Left lung (tissue), 4 donors: ENCODE measurements at regions not wholly inside any gene's neighbourhood (a gene's known extent, or its start where the extent isn't known, plus 50 kb on each side); places are given as distances from the start of the nearest gene placed in this dataset.

Experiments used
- ATAC-seq: fragments of 200-7000 bp; cut with Tn5 transposase; one replicate; pipeline ENCODE4 v1.9.1; 2020; ENCODE audit warnings: moderate library complexity
- DNase-seq, 4 donors: peaks; one replicate each; pipeline ENCODE4 v3.0.0-alpha.2; 2013 to 2020
- H3K27ac ChIP-seq, 2 donors: fragments of 200-600 bp; sonication (generic) in 1 of 2; one replicate each; pipeline versions ENCODE4 v1.5.0 to v1.8.0; 2020 to 2021
- H3K27me3 ChIP-seq, 2 donors: fragments of 200-600 bp; sonication (generic) in 1 of 2; one replicate each; pipeline versions ENCODE4 v1.5.0 to v1.8.0; 2020 to 2021
- H3K36me3 ChIP-seq, 2 donors: fragments of 200-600 bp; sonication (generic) in 1 of 2; one replicate each; pipeline versions ENCODE4 v1.5.0 to v1.8.0; 2020 to 2021
- H3K4me1 ChIP-seq, 2 donors: fragments of 200-600 bp; one replicate each; pipeline ENCODE4 v1.8.0; 2021
- H3K4me3 ChIP-seq, 2 donors: fragments of 200-600 bp; sonication (generic) in 1 of 2; one replicate each; pipeline versions ENCODE4 v1.5.0 to v1.8.0; 2020 to 2021; ENCODE audit warnings: mild to moderate bottlenecking in 1 of 2
- H3K9me3 ChIP-seq, 2 donors: fragments of 200-600 bp; sonication (generic) in 1 of 2; one replicate each; pipeline versions ENCODE4 v1.5.0 to v1.8.0; 2020 to 2021
- CTCF ChIP-seq, 2 donors: fragments of 200-600 bp; sonication (generic) in 1 of 2; IDR thresholded peaks; one replicate each; pipeline versions ENCODE4 v1.5.0 to v1.8.0; 2021; ENCODE audit warnings: antibody characterized with exemption in 2 of 2
- intact Hi-C, 2 donors: fragments of 100-400 bp; cut with DNase I; formaldehyde crosslinking; loops; one replicate each; pipeline versions ENCODE4 v1.11.2 to v1.14.2; 2022
- donor health status: DM: no; HTN: yes; CAD: no.
- donor health status: DM: no; HTN: no; CAD: no.

GRCh38 chr3:74036568-74036967 is 411.8 kb upstream of the PDZRN3 start:
- Histone ChIP-seq H3K27me3 (no peaks in the 10 kb centered on the region), H3K9me3 (no peaks in the 10 kb centered on the region), H3K27ac (no peak overlapping the region), H3K4me1 (no peaks in the 10 kb centered on the region), H3K36me3 (no peaks in the 10 kb centered on the region), H3K4me3 (no peak overlapping the region)
- ATAC-seq (no peak), DNase-seq (no peak)
- intact Hi-C loops, result no loop called here
- TF ChIP-seq CTCF (IDR thresholded peaks at IDR 0.05), result no peak

GRCh38 chr3:74036102-74036501 is 411.4 kb upstream of the PDZRN3 start:
- no peak overlapping the region for H3K4me3 ChIP-seq
- ATAC-seq (no peak), DNase-seq (no peak)
- H3K9me3 ChIP-seq, result no peaks in the 10 kb centered on the region
- intact Hi-C loops, result no loop called here
- H3K4me1 ChIP-seq, result no peaks in the 10 kb centered on the region
- no peaks in the 10 kb centered on the region for H3K27me3 ChIP-seq
- no peaks in the 10 kb centered on the region for H3K36me3 ChIP-seq
- TF ChIP-seq CTCF (IDR thresholded peaks at IDR 0.05), result no peak
- no peak overlapping the region for H3K27ac ChIP-seq

DNA sequence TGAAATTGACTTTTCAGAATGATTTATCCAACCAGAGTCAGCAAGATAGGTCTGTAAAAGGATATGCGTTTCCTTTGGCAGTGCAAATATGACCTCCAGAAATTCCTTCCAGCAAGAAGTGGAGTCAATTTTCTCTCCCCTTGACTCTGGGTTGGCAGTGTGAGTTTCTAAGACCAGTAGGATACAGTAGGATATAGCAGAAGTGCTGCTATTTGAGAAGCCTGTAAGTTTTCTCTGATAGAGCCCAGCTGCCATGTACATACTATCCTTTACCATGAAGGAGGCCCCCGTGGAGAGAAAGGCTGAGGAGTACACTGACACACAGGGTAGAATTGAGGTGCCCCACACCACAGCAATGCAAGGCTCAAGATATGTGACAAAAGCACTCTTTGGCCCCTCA is 409.1 kb upstream of the PDZRN3 start:
- ATAC-seq (no peak), DNase-seq (no peak)
- H3K27ac ChIP-seq, result no peak overlapping the region
- H3K9me3 ChIP-seq, result no peaks in the 10 kb centered on the region
- intact Hi-C loops, result no loop called here
- H3K27me3 ChIP-seq, result no peaks in the 10 kb centered on the region
- H3K36me3 ChIP-seq, result no peaks in the 10 kb centered on the region
- TF ChIP-seq CTCF (IDR thresholded peaks at IDR 0.05), result no peak
- H3K4me3 ChIP-seq, result no peak overlapping the region
- H3K4me1 ChIP-seq, result no peaks in the 10 kb centered on the region

GRCh38 chr3:74033381-74033780 is 408.6 kb upstream of the PDZRN3 start:
- intact Hi-C loops, result no loop called here
- H3K36me3 ChIP-seq, result no peaks in the 10 kb centered on the region
- ATAC-seq, result no peak
- H3K9me3 ChIP-seq, result no peaks in the 10 kb centered on the region
- TF ChIP-seq CTCF (IDR thresholded peaks at IDR 0.05), result no peak
- no peak overlapping the region for H3K27ac ChIP-seq
- H3K4me1 ChIP-seq, result no peaks in the 10 kb centered on the region
- H3K4me3 ChIP-seq, result no peak overlapping the region
- no peak for DNase-seq
- no peaks in the 10 kb centered on the region for H3K27me3 ChIP-seq

- no peaks in the 10 kb centered on the region for H3K27me3 ChIP-seq
- no peaks in the 10 kb centered on the region for H3K4me1 ChIP-seq
- H3K36me3 ChIP-seq, result no peaks in the 10 kb centered on the region
- H3K4me3 ChIP-seq, result no peak overlapping the region
- no peaks in the 10 kb centered on the region for H3K9me3 ChIP-seq
- DNase-seq (no peak), ATAC-seq (no peak)
- TF ChIP-seq CTCF (IDR thresholded peaks at IDR 0.05), result no peak
- intact Hi-C loops, result no loop called here
- H3K27ac ChIP-seq, result no peak overlapping the region
These were observed 402.4 kb upstream of the PDZRN3 start for GRCh38 chr3:74027121-74027520.
